ENCODE measurements at regions not wholly inside any gene's neighbourhood (a gene's known extent, or its start where the extent isn't known, plus 50 kb on each side); places are given as distances from the start of the nearest gene placed in this dataset.

DNA sequence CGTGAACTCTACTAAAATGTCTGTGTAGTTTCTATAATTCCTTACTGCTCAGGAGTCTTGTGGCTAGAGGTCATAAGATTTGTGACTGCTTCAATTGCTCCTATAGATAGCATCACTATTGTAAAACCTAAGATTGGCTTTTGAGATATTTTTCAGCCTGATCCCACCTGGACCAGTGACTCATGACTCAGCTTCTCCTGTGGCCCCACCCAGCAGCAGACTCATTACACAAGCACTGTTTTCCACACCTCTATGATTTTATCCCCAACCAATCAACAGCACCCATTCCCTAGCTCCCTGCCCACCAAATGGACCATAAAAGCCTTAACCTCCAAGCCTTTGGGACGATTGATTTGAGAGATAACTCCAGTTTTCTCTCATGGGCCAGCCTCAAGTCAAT is 1157.0 kb upstream of the INTU start:
- ATAC-seq, result no peak
- WGBS, 3 donors, result 80 to 84% (median 83%) methylated on average over 2 of the region's 2 CpGs
- no peak overlapping the region for H3K27ac ChIP-seq

DNA sequence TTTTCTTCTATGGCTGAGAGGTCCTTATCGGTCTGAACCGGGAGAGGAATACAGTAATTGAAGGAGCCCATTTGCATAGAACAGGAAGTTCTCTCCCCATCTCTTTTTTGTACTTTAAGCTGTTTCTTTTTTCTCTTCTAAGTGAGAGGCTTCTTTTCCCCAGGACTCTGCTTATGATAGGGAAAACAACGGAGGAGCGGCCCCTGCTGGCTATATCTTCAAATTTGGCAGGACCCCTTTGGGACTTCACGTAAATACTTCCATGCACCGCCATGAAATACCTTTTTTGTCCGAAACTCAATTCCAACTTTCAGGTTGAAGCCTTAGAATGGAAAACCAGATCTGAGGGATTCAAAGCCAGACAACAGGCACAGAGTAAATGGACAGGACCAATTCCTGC is 1153.0 kb upstream of the INTU start:
- intact Hi-C loops (cut with DNase I), result no loop called here

More for the DNA sequence above, 1157.0 kb upstream of the INTU start:
- intact Hi-C loops (cut with DNase I), result no loop called here
- H3K36me3 ChIP-seq (ENCODE audit: insufficient read depth in 1 of 2, low read depth in 1 of 2), result no peaks in the 10 kb centered on the region
- H3K4me1 ChIP-seq, result no peaks in the 10 kb centered on the region
- no peaks in the 10 kb centered on the region for H3K27me3 ChIP-seq (ENCODE audit: insufficient read depth in 3 of 3, low read length in 2 of 3)
- TF ChIP-seq, protein P1, sequence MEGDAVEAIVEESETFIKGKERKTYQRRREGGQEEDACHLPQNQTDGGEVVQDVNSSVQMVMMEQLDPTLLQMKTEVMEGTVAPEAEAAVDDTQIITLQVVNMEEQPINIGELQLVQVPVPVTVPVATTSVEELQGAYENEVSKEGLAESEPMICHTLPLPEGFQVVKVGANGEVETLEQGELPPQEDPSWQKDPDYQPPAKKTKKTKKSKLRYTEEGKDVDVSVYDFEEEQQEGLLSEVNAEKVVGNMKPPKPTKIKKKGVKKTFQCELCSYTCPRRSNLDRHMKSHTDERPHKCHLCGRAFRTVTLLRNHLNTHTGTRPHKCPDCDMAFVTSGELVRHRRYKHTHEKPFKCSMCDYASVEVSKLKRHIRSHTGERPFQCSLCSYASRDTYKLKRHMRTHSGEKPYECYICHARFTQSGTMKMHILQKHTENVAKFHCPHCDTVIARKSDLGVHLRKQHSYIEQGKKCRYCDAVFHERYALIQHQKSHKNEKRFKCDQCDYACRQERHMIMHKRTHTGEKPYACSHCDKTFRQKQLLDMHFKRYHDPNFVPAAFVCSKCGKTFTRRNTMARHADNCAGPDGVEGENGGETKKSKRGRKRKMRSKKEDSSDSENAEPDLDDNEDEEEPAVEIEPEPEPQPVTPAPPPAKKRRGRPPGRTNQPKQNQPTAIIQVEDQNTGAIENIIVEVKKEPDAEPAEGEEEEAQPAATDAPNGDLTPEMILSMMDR (IDR thresholded peaks at IDR 0.05), result no peak
- no peaks in the 10 kb centered on the region for H3K9me3 ChIP-seq
- DNase-seq, result no peak
- H3K4me3 ChIP-seq, result no peak overlapping the region

DNA sequence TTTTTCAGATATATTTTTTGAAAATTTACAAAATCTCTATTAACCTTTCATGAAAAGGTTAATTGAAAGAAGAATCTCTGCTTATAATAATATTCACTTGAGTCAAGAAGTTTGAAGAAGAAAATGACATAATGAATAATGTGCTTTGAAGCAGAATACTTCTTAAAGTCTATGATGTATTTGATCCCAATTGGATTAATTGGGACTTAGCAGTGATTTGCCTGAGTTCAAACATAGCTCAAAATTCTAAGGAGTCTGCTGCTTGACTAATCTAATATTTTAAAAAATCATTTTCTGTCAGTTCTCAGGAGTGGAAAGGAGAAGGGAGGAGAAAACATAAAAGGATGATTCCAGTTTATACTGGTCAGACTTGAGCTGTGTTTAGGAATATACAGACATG is 1150.4 kb upstream of the INTU start:
- no peaks in the 10 kb centered on the region for H3K4me1 ChIP-seq
- H3K27ac ChIP-seq, result no peak overlapping the region
- no peak overlapping the region for H3K4me3 ChIP-seq
- H3K36me3 ChIP-seq (ENCODE audit: insufficient read depth in 1 of 2, low read depth in 1 of 2), result no peaks in the 10 kb centered on the region
- TF ChIP-seq, protein P1 (IDR thresholded peaks at IDR 0.05), result no peak
- DNase-seq (no peak), ATAC-seq (no peak)
- no peaks in the 10 kb centered on the region for H3K9me3 ChIP-seq
- intact Hi-C loops (cut with DNase I), result no loop called here
- no peaks in the 10 kb centered on the region for H3K27me3 ChIP-seq (ENCODE audit: insufficient read depth in 3 of 3, low read length in 2 of 3)

More for the DNA sequence above, 1153.0 kb upstream of the INTU start:
- Histone ChIP-seq H3K27ac (no peak overlapping the region), H3K36me3 (ENCODE audit: insufficient read depth in 1 of 2, low read depth in 1 of 2) (no peaks in the 10 kb centered on the region), H3K4me3 (no peak overlapping the region), H3K27me3 (ENCODE audit: insufficient read depth in 3 of 3, low read length in 2 of 3) (no peaks in the 10 kb centered on the region), H3K4me1 (no peaks in the 10 kb centered on the region), H3K9me3 (no peaks in the 10 kb centered on the region)
- TF ChIP-seq, protein P1 (IDR thresholded peaks at IDR 0.05), result no peak
- ATAC-seq (no peak), DNase-seq (no peak)
- WGBS, 3 donors, result 94 to 97% (median 95%) methylated on average over 7 of the region's 7 CpGs

GRCh38 chr4:126486377-126486776 is 1146.4 kb upstream of the INTU start:
- ATAC-seq (no peak), DNase-seq (no peak)
- intact Hi-C loops (cut with DNase I), result no loop called here
- Histone ChIP-seq H3K4me1 (no peaks in the 10 kb centered on the region), H3K27ac (no peak overlapping the region), H3K4me3 (no peak overlapping the region), H3K36me3 (ENCODE audit: insufficient read depth in 1 of 2, low read depth in 1 of 2) (no peaks in the 10 kb centered on the region), H3K9me3 (no peaks in the 10 kb centered on the region), H3K27me3 (ENCODE audit: insufficient read depth in 3 of 3, low read length in 2 of 3) (no peaks in the 10 kb centered on the region)
- TF ChIP-seq, protein P1 (IDR thresholded peaks at IDR 0.05), result no peak
- WGBS, 3 donors, result 64 to 91% (median 82%) methylated on average over 1 of the region's 1 CpG

- Histone ChIP-seq H3K4me1 (no peaks in the 10 kb centered on the region), H3K27me3 (ENCODE audit: insufficient read depth in 3 of 3, low read length in 2 of 3) (no peaks in the 10 kb centered on the region), H3K4me3 (no peak overlapping the region), H3K36me3 (ENCODE audit: insufficient read depth in 1 of 2, low read depth in 1 of 2) (no peaks in the 10 kb centered on the region), H3K9me3 (no peaks in the 10 kb centered on the region), H3K27ac (no peak overlapping the region)
- intact Hi-C loops (cut with DNase I), result no loop called here
- no peak for ATAC-seq
- 93 to 95% (median 94%) methylated on average over 20 to 33 of the region's 33 CpGs for WGBS, 3 donors
- TF ChIP-seq, protein P1 (IDR thresholded peaks at IDR 0.05), result no peak
- no peak for DNase-seq
Measured at GRCh38 chr4:126489826-126490463, 1142.8 kb upstream of the INTU start.

Measured in psoas muscle (tissue), 7 donors.